ENCODE measurements at regions not wholly inside any gene's neighbourhood (a gene's known extent, or its start where the extent isn't known, plus 50 kb on each side); places are given as distances from the start of the nearest gene placed in this dataset.
"Not testable (repeated sequence)": the region's sequence is repeated elsewhere in the genome, so short reads cannot be mapped to it uniquely, and the experiment has no call there.

- DNase-seq (ENCODE audit: low spot score), result no peak
Observed at GRCh38 chr15:36406366-36406765, 173.1 kb upstream of the CDIN1 start.

GRCh38 chr15:36406911-36407310 lies 172.5 kb upstream of the CDIN1 start:
- DNase-seq (ENCODE audit: low spot score), result no peak

- DNase-seq (ENCODE audit: low spot score), result no peak
Observed at GRCh38 chr15:36407647-36408046, 171.8 kb upstream of the CDIN1 start.

GRCh38 chr15:36409819-36410218 lies 169.6 kb upstream of the CDIN1 start:
- no peak for DNase-seq (ENCODE audit: low spot score)

GRCh38 chr15:36414670-36415069 lies 164.8 kb upstream of the CDIN1 start:
- DNase-seq (ENCODE audit: low spot score), result no peak

GRCh38 chr15:36415643-36416042 lies 163.8 kb upstream of the CDIN1 start:
- no peak for DNase-seq (ENCODE audit: low spot score)

GRCh38 chr15:36422631-36423030 lies 156.8 kb upstream of the CDIN1 start:
- no peak for DNase-seq (ENCODE audit: low spot score)

GRCh38 chr15:36426691-36427090 lies 152.7 kb upstream of the CDIN1 start:
- DNase-seq (ENCODE audit: low spot score), result no peak

GRCh38 chr15:36428102-36428845 lies 151.2 kb upstream of the CDIN1 start:
- DNase-seq (ENCODE audit: low spot score), result no peak

- no peak for DNase-seq (ENCODE audit: low spot score)
Observed at GRCh38 chr15:36429707-36430106, 149.7 kb upstream of the CDIN1 start.

- DNase-seq (ENCODE audit: low spot score), result no peak
Observed at GRCh38 chr15:36430280-36430679, 149.1 kb upstream of the CDIN1 start.

- DNase-seq (ENCODE audit: low spot score), result no peak
Observed at GRCh38 chr15:36430726-36431265, 148.6 kb upstream of the CDIN1 start.

- no peak for DNase-seq (ENCODE audit: low spot score)
Observed at GRCh38 chr15:36432161-36432560, 147.3 kb upstream of the CDIN1 start.

GRCh38 chr15:36434177-36434576 lies 145.2 kb upstream of the CDIN1 start:
- no peak for DNase-seq (ENCODE audit: low spot score)

- no peak for DNase-seq (ENCODE audit: low spot score)
Observed at GRCh38 chr15:36438499-36438898, 140.9 kb upstream of the CDIN1 start.

GRCh38 chr15:36447373-36447772 lies 132.1 kb upstream of the CDIN1 start:
- DNase-seq (ENCODE audit: low spot score), result no peak

GRCh38 chr15:36448418-36448817 lies 131.0 kb upstream of the CDIN1 start:
- DNase-seq (ENCODE audit: low spot score), result no peak

- DNase-seq (ENCODE audit: low spot score), result no peak
Observed at GRCh38 chr15:36449084-36449661, 130.3 kb upstream of the CDIN1 start.

GRCh38 chr15:36449662-36450145 lies 129.7 kb upstream of the CDIN1 start:
- DNase-seq (ENCODE audit: low spot score), result no peak

- DNase-seq (ENCODE audit: low spot score), result not testable (repeated sequence)
Observed at GRCh38 chr15:36454244-36454643, 125.2 kb upstream of the CDIN1 start.

GRCh38 chr15:36458411-36458810 lies 121.0 kb upstream of the CDIN1 start:
- DNase-seq (ENCODE audit: low spot score), result no peak

GRCh38 chr15:36465304-36465703 lies 114.1 kb upstream of the CDIN1 start:
- DNase-seq (ENCODE audit: low spot score), result no peak

GRCh38 chr15:36468746-36469145 lies 110.7 kb upstream of the CDIN1 start:
- DNase-seq (ENCODE audit: low spot score), result no peak
